ENCODE measurements at regions not wholly inside any gene's neighbourhood (a gene's known extent, or its start where the extent isn't known, plus 50 kb on each side); places are given as distances from the start of the nearest gene placed in this dataset.
"Not testable (repeated sequence)": the region's sequence is repeated elsewhere in the genome, so short reads cannot be mapped to it uniquely, and the experiment has no call there.

- Histone ChIP-seq H3K36me3 (no peaks in the 10 kb centered on the region), H3K9me3 (ENCODE audit: low read depth) (no peaks in the 10 kb centered on the region), H3K4me1 (ENCODE audit: low read depth) (no peaks in the 10 kb centered on the region), H3K4me3 (no peak overlapping the region), H3K27me3 (no peaks in the 10 kb centered on the region), H3K27ac (no peak overlapping the region)
- TF ChIP-seq, protein P1, sequence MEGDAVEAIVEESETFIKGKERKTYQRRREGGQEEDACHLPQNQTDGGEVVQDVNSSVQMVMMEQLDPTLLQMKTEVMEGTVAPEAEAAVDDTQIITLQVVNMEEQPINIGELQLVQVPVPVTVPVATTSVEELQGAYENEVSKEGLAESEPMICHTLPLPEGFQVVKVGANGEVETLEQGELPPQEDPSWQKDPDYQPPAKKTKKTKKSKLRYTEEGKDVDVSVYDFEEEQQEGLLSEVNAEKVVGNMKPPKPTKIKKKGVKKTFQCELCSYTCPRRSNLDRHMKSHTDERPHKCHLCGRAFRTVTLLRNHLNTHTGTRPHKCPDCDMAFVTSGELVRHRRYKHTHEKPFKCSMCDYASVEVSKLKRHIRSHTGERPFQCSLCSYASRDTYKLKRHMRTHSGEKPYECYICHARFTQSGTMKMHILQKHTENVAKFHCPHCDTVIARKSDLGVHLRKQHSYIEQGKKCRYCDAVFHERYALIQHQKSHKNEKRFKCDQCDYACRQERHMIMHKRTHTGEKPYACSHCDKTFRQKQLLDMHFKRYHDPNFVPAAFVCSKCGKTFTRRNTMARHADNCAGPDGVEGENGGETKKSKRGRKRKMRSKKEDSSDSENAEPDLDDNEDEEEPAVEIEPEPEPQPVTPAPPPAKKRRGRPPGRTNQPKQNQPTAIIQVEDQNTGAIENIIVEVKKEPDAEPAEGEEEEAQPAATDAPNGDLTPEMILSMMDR (IDR thresholded peaks at IDR 0.05; ENCODE audit: low read depth, low read length): no peak
- no peak for DNase-seq (ENCODE audit: low read depth in 1 of 2, low spot score in 1 of 2)
Observed at GRCh38 chr4:154029171-154029570, 240.3 kb upstream of the SFRP2 start.

DNA sequence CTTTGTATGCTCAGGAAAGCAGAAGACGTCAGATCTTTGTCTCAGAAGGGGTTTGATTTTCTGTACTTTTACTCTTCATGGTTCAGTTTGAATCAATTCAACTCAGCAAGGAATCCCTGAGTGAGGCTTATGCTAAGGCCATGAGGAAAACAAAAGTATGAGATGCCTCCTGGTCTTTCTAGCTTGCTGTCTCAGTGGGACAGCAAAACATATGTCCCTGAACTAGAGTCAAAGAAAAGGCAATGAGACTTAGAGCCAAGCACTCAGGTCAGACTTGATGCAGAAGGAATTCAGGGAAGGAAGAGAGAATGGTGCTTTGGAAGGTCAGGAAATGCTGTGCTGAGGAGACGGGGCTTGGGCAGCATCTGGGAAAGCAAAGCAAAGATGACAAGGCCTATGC, 236.2 kb upstream of the SFRP2 start:
- no peaks in the 10 kb centered on the region for H3K9me3 ChIP-seq (ENCODE audit: low read depth)
- H3K27ac ChIP-seq: no peak overlapping the region
- no peaks in the 10 kb centered on the region for H3K4me1 ChIP-seq (ENCODE audit: low read depth)
- no peak overlapping the region for H3K4me3 ChIP-seq
- TF ChIP-seq, protein P1 (IDR thresholded peaks at IDR 0.05; ENCODE audit: low read depth, low read length): no peak
- H3K36me3 ChIP-seq: no peaks in the 10 kb centered on the region
- no peak for DNase-seq (ENCODE audit: low read depth in 1 of 2, low spot score in 1 of 2)
- H3K27me3 ChIP-seq: no peaks in the 10 kb centered on the region

- peak in 1 of 2 donors; percentile 15 for DNase-seq (ENCODE audit: low read depth in 1 of 2, low spot score in 1 of 2)
- Histone ChIP-seq H3K27me3 (no peaks in the 10 kb centered on the region), H3K9me3 (ENCODE audit: low read depth) (no peaks in the 10 kb centered on the region), H3K4me1 (ENCODE audit: low read depth) (no peaks in the 10 kb centered on the region), H3K27ac (no peak overlapping the region), H3K4me3 (no peak overlapping the region), H3K36me3 (no peaks in the 10 kb centered on the region)
- TF ChIP-seq, protein P1 (IDR thresholded peaks at IDR 0.05; ENCODE audit: low read depth, low read length): no peak
Observed at GRCh38 chr4:154024097-154024694, 235.3 kb upstream of the SFRP2 start.

GRCh38 chr4:154023671-154024070, 234.8 kb upstream of the SFRP2 start:
- H3K27me3 ChIP-seq; H3K4me1 ChIP-seq (ENCODE audit: low read depth); H3K4me3 ChIP-seq; DNase-seq (ENCODE audit: low read depth in 1 of 2, low spot score in 1 of 2); H3K36me3 ChIP-seq; H3K9me3 ChIP-seq (ENCODE audit: low read depth); H3K27ac ChIP-seq: not testable (repeated sequence)

DNA sequence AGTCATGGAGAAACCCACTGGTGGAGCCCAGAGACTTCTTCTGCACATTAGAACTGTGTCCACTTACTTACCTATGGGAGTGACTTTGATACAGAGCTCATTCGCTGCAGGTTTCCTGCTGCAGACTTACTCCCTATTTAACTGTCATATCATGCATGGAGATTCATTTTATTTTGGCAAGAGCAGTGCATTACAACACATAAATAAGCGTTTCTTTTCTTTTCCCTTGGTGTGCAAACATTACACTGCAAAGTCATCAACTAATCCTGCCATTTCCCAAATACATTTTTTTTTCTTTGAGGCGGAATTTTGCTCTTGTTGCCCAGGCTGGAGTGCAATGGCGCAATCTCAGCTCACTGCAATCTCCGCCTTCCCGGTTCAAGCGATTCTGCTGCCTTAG, 230.9 kb upstream of the SFRP2 start:
- no peaks in the 10 kb centered on the region for H3K27me3 ChIP-seq
- peaks cover 3% of the 10 kb centered on the region for H3K4me1 ChIP-seq (ENCODE audit: low read depth)
- no peak overlapping the region for H3K4me3 ChIP-seq
- no peaks in the 10 kb centered on the region for H3K36me3 ChIP-seq
- TF ChIP-seq, protein P1 (IDR thresholded peaks at IDR 0.05; ENCODE audit: low read depth, low read length): no peak
- H3K27ac ChIP-seq: no peak overlapping the region
- H3K9me3 ChIP-seq (ENCODE audit: low read depth): no peaks in the 10 kb centered on the region
- DNase-seq (ENCODE audit: low read depth in 1 of 2, low spot score in 1 of 2): no peak

GRCh38 chr4:154018659-154019058, 229.8 kb upstream of the SFRP2 start:
- H3K27ac ChIP-seq: no peak overlapping the region
- no peaks in the 10 kb centered on the region for H3K9me3 ChIP-seq (ENCODE audit: low read depth)
- peak in 1 of 2 donors; percentile 48 for DNase-seq (ENCODE audit: low read depth in 1 of 2, low spot score in 1 of 2)
- no peaks in the 10 kb centered on the region for H3K36me3 ChIP-seq
- H3K4me1 ChIP-seq (ENCODE audit: low read depth): peaks cover 4% of the 10 kb centered on the region
- no peak overlapping the region for H3K4me3 ChIP-seq
- TF ChIP-seq, protein P1 (IDR thresholded peaks at IDR 0.05; ENCODE audit: low read depth, low read length): no peak
- no peaks in the 10 kb centered on the region for H3K27me3 ChIP-seq

Data from cardiac muscle cell (in vitro differentiated cells and primary cell).